Astrocyte (in vitro differentiated cells and primary cell): ENCODE measurements at regions not wholly inside any gene's neighbourhood (a gene's known extent, or its start where the extent isn't known, plus 50 kb on each side); places are given as distances from the start of the nearest gene placed in this dataset.

Experiments used
- CTCF ChIP-seq: IDR thresholded peaks from 2 replicates; pipeline ENCODE4 v1.5.1; 2011; ENCODE audit warnings: low read depth, mild to moderate bottlenecking, inconsistent platforms, low read length, moderate library complexity; ENCODE audit not compliant: insufficient read depth
- EZH2 ChIP-seq: IDR thresholded peaks from 2 replicates; pipeline ENCODE4 v1.6.1; 2012; ENCODE audit warnings: mild to moderate bottlenecking, low read length, inconsistent platforms; ENCODE audit not compliant: insufficient read depth

GRCh38 chr2:20542269-20542668, 95.4 kb downstream of the RHOB start:
- TF ChIP-seq CTCF (no peak), EZH2 (no peak)
